ENCODE measurements at regions not wholly inside any gene's neighbourhood (a gene's known extent, or its start where the extent isn't known, plus 50 kb on each side); places are given as distances from the start of the nearest gene placed in this dataset.
"Not testable (repeated sequence)": the region's sequence is repeated elsewhere in the genome, so short reads cannot be mapped to it uniquely, and the experiment has no call there.

DNA sequence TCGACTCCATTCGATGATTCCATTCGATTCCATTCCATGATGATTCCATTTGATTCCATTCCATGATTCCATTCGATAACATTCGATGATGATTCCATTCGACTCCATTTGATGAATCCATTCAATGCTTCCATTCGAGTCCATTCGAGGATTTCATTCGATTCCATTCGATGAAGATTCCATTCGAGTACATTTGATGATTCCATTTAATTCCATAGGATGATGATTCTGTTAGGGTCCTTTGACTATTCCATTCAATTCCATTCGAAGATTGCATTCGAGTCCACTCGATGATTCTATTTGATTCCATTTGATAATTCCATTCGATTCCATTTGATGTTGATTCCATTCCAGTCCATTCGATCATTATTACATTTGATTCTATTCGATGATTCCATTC, 239.8 kb downstream of the SHCBP1 start:
- TF ChIP-seq, protein P1, sequence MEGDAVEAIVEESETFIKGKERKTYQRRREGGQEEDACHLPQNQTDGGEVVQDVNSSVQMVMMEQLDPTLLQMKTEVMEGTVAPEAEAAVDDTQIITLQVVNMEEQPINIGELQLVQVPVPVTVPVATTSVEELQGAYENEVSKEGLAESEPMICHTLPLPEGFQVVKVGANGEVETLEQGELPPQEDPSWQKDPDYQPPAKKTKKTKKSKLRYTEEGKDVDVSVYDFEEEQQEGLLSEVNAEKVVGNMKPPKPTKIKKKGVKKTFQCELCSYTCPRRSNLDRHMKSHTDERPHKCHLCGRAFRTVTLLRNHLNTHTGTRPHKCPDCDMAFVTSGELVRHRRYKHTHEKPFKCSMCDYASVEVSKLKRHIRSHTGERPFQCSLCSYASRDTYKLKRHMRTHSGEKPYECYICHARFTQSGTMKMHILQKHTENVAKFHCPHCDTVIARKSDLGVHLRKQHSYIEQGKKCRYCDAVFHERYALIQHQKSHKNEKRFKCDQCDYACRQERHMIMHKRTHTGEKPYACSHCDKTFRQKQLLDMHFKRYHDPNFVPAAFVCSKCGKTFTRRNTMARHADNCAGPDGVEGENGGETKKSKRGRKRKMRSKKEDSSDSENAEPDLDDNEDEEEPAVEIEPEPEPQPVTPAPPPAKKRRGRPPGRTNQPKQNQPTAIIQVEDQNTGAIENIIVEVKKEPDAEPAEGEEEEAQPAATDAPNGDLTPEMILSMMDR (IDR thresholded peaks at IDR 0.05), result not testable (repeated sequence)
- TF ChIP-seq EZH2, EZH2phosphoT487 (IDR thresholded peaks at IDR 0.05): not testable (repeated sequence)

Measured in neural progenitor cell (in vitro differentiated cells).